HepG2 (cell line): ENCODE measurements at regions not wholly inside any gene's neighbourhood (a gene's known extent, or its start where the extent isn't known, plus 50 kb on each side); places are given as distances from the start of the nearest gene placed in this dataset.

ENCODE experiments used
- ATAC-seq: fragments of 200-7000 bp; cut with Tn5 transposase; 3 replicates; pipeline ENCODE4 v1.9.1; 2020; ENCODE audit warnings: mild to moderate bottlenecking, moderate library complexity
- BruUV-seq: library from RNA; stranded (reverse); fragments of 400-500 nt; replicated peaks from 2 replicates; lab custom pipeline; 2021; lab: Mats Ljungman, UMichigan
- CTCF ChIA-PET: fragments of 300-600 bp; formaldehyde crosslinking; extraction: SDS; loops from one replicate; lab custom pipeline; 2021; ENCODE audit warnings: low total read pairs, inconsistent platforms, low intra/inter-chr PET ratio; lab: Yijun Ruan, JAX
- POLR2A ChIA-PET: fragments of 350-600 bp; sonication (Branson Sonifier 250); formaldehyde crosslinking; loops from one replicate; lab custom pipeline; 2020; ENCODE audit warnings: antibody characterized with exemption, inconsistent platforms; lab: Yijun Ruan, JAX
- DNase-seq: peaks from one replicate; pipeline ENCODE4 v3.0.0-alpha.2; 2015; ENCODE audit warnings: low spot score
- FAIRE-seq: peaks from 3 replicates; lab custom pipeline; 2011; peaks lifted over from hg19 to GRCh38; lab: Jason Lieb, UNC
- H2AFZ ChIP-seq: one replicate; pipeline ENCODE4 v1.6.1; 2011; ENCODE audit warnings: low read length, inconsistent platforms
- H3K27ac ChIP-seq: fragments of 300-600 bp; 3 replicates; pipeline ENCODE4 v1.8.0; 2011; ENCODE audit warnings: mixed run types, mild to moderate bottlenecking, mixed read lengths, low read length, inconsistent platforms; ENCODE audit not compliant: insufficient read depth; ENCODE audit errors: extremely low read length
- H3K27me3 ChIP-seq, 2 experiments: fragments of 200-600 bp in 1 of 2; 2 replicates in 1 of 2; 3 replicates in 1 of 2; pipeline versions ENCODE4 v1.6.0 to v1.8.0; 2011; ENCODE audit warnings: low read length in 2 of 2, mild to moderate bottlenecking in 2 of 2, moderate library complexity in 2 of 2, inconsistent platforms in 1 of 2; ENCODE audit not compliant: insufficient read depth in 2 of 2, control insufficient read depth in 1 of 2
- H3K36me3 ChIP-seq, 2 experiments: fragments of 200-600 bp in 1 of 2; replicated peaks in 1 of 2; 2 replicates in 1 of 2; 3 replicates in 1 of 2; pipeline versions ENCODE4 v1.5.1 to v1.8.0; 2011; ENCODE audit warnings: low read length in 2 of 2, inconsistent platforms in 1 of 2; ENCODE audit not compliant: insufficient read depth in 2 of 2, control insufficient read depth in 1 of 2
- H3K4me1 ChIP-seq: 2 replicates; pipeline ENCODE4 v1.5.1; 2012; ENCODE audit warnings: low read length, inconsistent platforms; ENCODE audit not compliant: insufficient read depth
- H3K4me2 ChIP-seq: 2 replicates; pipeline ENCODE4 v1.6.0; 2011; ENCODE audit warnings: low read depth, low read length, inconsistent platforms
- H3K4me3 ChIP-seq, 3 experiments: fragments of 200-600 bp in 1 of 3; sonication (generic), shearing (Covaris generic) in 1 of 3; replicated peaks in 1 of 3; 2 replicates each; pipeline ENCODE4 v1.5.1; 2011 to 2016; ENCODE audit warnings: low read length in 3 of 3, inconsistent platforms in 2 of 3, low read depth in 2 of 3, mild to moderate bottlenecking in 2 of 3, control low read depth in 1 of 3, mixed read lengths in 1 of 3; ENCODE audit not compliant: insufficient read depth in 1 of 3
- H3K79me2 ChIP-seq: one replicate; pipeline ENCODE4 v1.6.1; 2011; ENCODE audit warnings: low read length, inconsistent platforms; ENCODE audit not compliant: insufficient read depth
- H3K9ac ChIP-seq: 2 replicates; pipeline ENCODE4 v1.6.0; 2011; ENCODE audit warnings: mild to moderate bottlenecking, low read depth, low read length, inconsistent platforms; ENCODE audit not compliant: insufficient read depth
- H3K9me3 ChIP-seq: 2 replicates; pipeline ENCODE4 v1.5.1; 2012; ENCODE audit warnings: mild to moderate bottlenecking, low read length
- H4K20me1 ChIP-seq: 2 replicates; pipeline ENCODE4 v1.6.0; 2011; ENCODE audit warnings: inconsistent platforms, mild to moderate bottlenecking, low read length, moderate library complexity; ENCODE audit not compliant: insufficient read depth
- ARID4A ChIP-seq: sonication (generic); formaldehyde crosslinking; IDR thresholded peaks from 2 replicates; pipeline ENCODE4 v1.5.0; 2020; ENCODE audit warnings: mild to moderate bottlenecking, missing genetic modification reagents, borderline replicate concordance
- CREBL2 ChIP-seq: sonication (generic); formaldehyde crosslinking; IDR thresholded peaks from 2 replicates; pipeline ENCODE4 v1.8.1; 2023; ENCODE audit warnings: missing genetic modification reagents, mild to moderate bottlenecking, borderline replicate concordance
- CREM ChIP-seq, 2 experiments: sonication (generic) in 1 of 2; formaldehyde crosslinking in 1 of 2; IDR thresholded peaks; 2 replicates each; pipeline versions ENCODE4 v1.4.0 to v1.6.1; 2016 to 2020; ENCODE audit warnings: antibody characterized with exemption in 1 of 2, mild to moderate bottlenecking in 1 of 2, missing genetic modification reagents in 1 of 2
- FOXA3 ChIP-seq: IDR thresholded peaks from 2 replicates; pipeline ENCODE4 v1.6.1; 2016; ENCODE audit warnings: missing genetic modification reagents, missing compliant biosample characterization
- GLMP ChIP-seq: sonication (generic); formaldehyde crosslinking; IDR thresholded peaks from 2 replicates; pipeline ENCODE4 v1.9.0; 2021; ENCODE audit warnings: missing genetic modification reagents, mild to moderate bottlenecking, borderline replicate concordance
- RNF219 ChIP-seq: sonication (generic); formaldehyde crosslinking; IDR thresholded peaks from 2 replicates; pipeline ENCODE4 v1.5.0; 2020; ENCODE audit warnings: mild to moderate bottlenecking, missing genetic modification reagents
- SIN3B ChIP-seq: fragments of 150-350 bp; IDR thresholded peaks from 2 replicates; pipeline ENCODE4 v1.6.1; 2014; ENCODE audit warnings: low read length
- SP1 ChIP-seq, 2 experiments: fragments of 450-650 bp in 1 of 2; sonication (generic) in 1 of 2; formaldehyde crosslinking in 1 of 2; IDR thresholded peaks; 2 replicates each; pipeline versions ENCODE4 v1.4.0 to v1.6.1; 2016 to 2020; ENCODE audit warnings: missing genetic modification reagents in 1 of 2
- ZNF329 ChIP-seq: sonication (generic); formaldehyde crosslinking; IDR thresholded peaks from 2 replicates; pipeline ENCODE4 v1.9.0; 2021; ENCODE audit warnings: low read depth, mild to moderate bottlenecking, missing genetic modification reagents
- ZNF709 ChIP-seq: sonication (generic); formaldehyde crosslinking; IDR thresholded peaks from 2 replicates; pipeline ENCODE4 v1.5.0; 2020; ENCODE audit warnings: mild to moderate bottlenecking, missing genetic modification reagents
- ZNF781 ChIP-seq: sonication (generic); formaldehyde crosslinking; IDR thresholded peaks from 2 replicates; pipeline ENCODE4 v1.5.1; 2020; ENCODE audit warnings: borderline replicate concordance, mild to moderate bottlenecking, missing genetic modification reagents; ENCODE audit errors: not compliant biosample characterization
- ZNF850 ChIP-seq: sonication (generic); formaldehyde crosslinking; conservative IDR thresholded peaks from 2 replicates; pipeline ENCODE4 v1.9.0; 2021; ENCODE audit warnings: mild to moderate bottlenecking, missing genetic modification reagents
- WGBS: methylation state at CpG from one replicate; pipeline ENCODE4 v1.1.6; 2017; ENCODE audit warnings: low lambda C conversion rate; 5-methylcytosine and 5-hydroxymethylcytosine counted together
- in situ Hi-C: cut with HindIII; loops from 2 replicates; pipeline ENCODE4 v1.10.0; 2017; ENCODE audit warnings: low pct_unique_long_range_greater_than_20kb; ENCODE audit not compliant: extremely low pct_ligation_motif_present
- intact Hi-C: fragments of 100-400 bp; cut with micrococcal nuclease; formaldehyde crosslinking; loops from one replicate; pipeline ENCODE4 v1.10.0; 2022; ENCODE audit not compliant: unreplicated experiment

- intact Hi-C loops: no loop called here
- TF ChIP-seq SP1 (IDR thresholded peaks at IDR 0.05): no peak
- no peak for TF ChIP-seq SP1 (CRISPR knock-in tag; IDR thresholded peaks at IDR 0.05)
- TF ChIP-seq FOXA3 (CRISPR knock-in tag): no peak
- no peak for TF ChIP-seq CREBL2 (CRISPR knock-in tag)
- TF ChIP-seq ARID4A: no peak
- no peak for TF ChIP-seq CREM (IDR thresholded peaks at IDR 0.05)
- TF ChIP-seq CREM (CRISPR knock-in tag; IDR thresholded peaks at IDR 0.05): no peak
- TF ChIP-seq ZNF850: no peak
- TF ChIP-seq GLMP (CRISPR knock-in tag): no peak
- TF ChIP-seq ZNF781 (CRISPR knock-in tag): no peak
- no peak for TF ChIP-seq ZNF709 (CRISPR knock-in tag)
- TF ChIP-seq ZNF329 (CRISPR knock-in tag): no peak
- no peak for TF ChIP-seq SIN3B
- no peak for TF ChIP-seq RNF219 (CRISPR knock-in tag)
- H3K4me2 ChIP-seq: no peak overlapping the region
- no peak overlapping the region for H3K4me3 ChIP-seq
- ChIA-PET POLR2A (no interaction called here), CTCF (no interaction called here)
- H3K27me3 ChIP-seq: no peaks in the 10 kb centered on the region
- H3K27ac ChIP-seq: no peak overlapping the region
- DNase-seq (no peak), ATAC-seq (no peak), FAIRE-seq (no peak)
- H3K79me2 ChIP-seq: no peaks in the 10 kb centered on the region
- H3K4me1 ChIP-seq: no peaks in the 10 kb centered on the region
- WGBS: 68% methylated on average over 10 of the region's 10 CpGs
- no peaks in the 10 kb centered on the region for H4K20me1 ChIP-seq
- no peak overlapping the region for H2AFZ ChIP-seq
- no peaks in the 10 kb centered on the region for H3K9me3 ChIP-seq
- no peak overlapping the region for H3K9ac ChIP-seq
- in situ Hi-C loops: no loop called here
- no TSS peak for BruUV-seq
- no peaks in the 10 kb centered on the region for H3K36me3 ChIP-seq
These were observed 383.7 kb downstream of the CENPW start for GRCh38 chr6:126723541-126724170.
